ENCODE measurements at regions not wholly inside any gene's neighbourhood (a gene's known extent, or its start where the extent isn't known, plus 50 kb on each side); places are given as distances from the start of the nearest gene placed in this dataset.

DNA sequence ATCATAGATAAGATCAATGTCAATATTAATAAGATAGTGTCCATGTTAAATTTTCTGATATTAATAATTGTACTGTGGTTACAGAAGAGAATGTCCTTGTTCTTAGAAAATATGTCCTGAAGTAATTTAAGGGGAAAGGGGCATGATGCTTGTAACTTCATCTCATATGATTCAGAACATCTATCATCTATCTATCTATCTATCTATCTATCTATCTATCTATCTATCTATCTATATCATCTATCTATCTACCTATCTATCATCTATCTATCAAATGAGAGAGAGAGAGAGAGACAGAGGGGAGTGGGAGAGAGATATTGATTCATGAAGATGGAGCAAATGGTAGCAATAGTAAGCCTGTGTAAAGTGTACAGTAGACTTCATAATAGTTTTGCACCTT, 124.8 kb upstream of the FAT1 start:
- Histone ChIP-seq H3K9me3 (ENCODE audit: control insufficient read depth, low read length) (peaks cover 11% of the 10 kb centered on the region), H3K4me1 (ENCODE audit: control insufficient read depth, insufficient read depth, low read length, poor library complexity, severe bottlenecking) (peaks cover 18% of the 10 kb centered on the region), H3K4me3 (ENCODE audit: extremely low read depth, insufficient read depth, low read length, poor library complexity, severe bottlenecking) (no peak overlapping the region), H3K36me3 (ENCODE audit: control insufficient read depth, insufficient read depth, low read length) (no peaks in the 10 kb centered on the region), H3K27ac (ENCODE audit: low read depth, low read length, severe bottlenecking) (no peak overlapping the region)

DNA sequence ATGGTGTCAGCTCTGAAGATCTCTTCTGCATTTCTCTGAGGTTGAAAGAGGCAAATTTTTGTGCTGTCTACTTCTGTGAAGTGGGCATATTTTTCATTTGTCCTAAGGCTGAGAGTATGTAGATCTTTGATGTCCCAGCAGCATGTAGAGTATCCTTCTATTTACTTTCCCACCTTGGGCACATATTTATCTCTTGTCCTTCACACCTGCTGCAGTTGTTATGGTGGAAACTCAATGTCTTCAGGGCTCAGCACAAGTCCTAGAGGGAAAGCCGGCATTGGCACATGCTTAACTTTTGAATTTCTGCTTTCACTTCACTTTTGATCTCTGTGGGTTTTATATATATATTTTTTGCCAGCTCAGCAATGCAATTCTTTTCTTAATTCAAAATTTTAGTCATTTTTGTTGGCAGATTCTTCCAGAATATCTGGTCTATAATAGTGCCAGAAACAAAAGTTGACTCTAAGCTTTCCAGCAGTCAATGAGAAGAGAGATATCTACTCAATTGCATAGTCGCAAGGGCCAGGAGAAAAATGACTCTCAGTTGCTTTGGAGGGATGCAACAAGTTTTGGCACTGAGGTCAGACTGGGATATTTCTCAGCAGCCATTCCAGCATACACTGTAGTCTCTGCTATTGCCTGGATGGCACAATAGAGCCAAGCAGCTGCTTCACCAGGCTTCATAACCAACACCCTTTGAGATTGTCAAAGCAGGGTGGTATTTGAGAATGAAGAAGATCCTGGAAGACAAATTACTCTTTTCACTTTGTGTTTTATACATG, 127.8 kb upstream of the FAT1 start:
- Histone ChIP-seq H3K4me3 (ENCODE audit: extremely low read depth, insufficient read depth, low read length, poor library complexity, severe bottlenecking) (no peak overlapping the region), H3K9me3 (ENCODE audit: control insufficient read depth, low read length) (peaks cover 11% of the 10 kb centered on the region), H3K4me1 (ENCODE audit: control insufficient read depth, insufficient read depth, low read length, poor library complexity, severe bottlenecking) (no peaks in the 10 kb centered on the region), H3K36me3 (ENCODE audit: control insufficient read depth, insufficient read depth, low read length) (no peaks in the 10 kb centered on the region), H3K27ac (ENCODE audit: low read depth, low read length, severe bottlenecking) (no peak overlapping the region)
- 90 to 93% methylated on average over 1 to 2 of the region's 2 CpGs for WGBS, 2 experiments (ENCODE audit: insufficient coverage in 2 of 2)

DNA sequence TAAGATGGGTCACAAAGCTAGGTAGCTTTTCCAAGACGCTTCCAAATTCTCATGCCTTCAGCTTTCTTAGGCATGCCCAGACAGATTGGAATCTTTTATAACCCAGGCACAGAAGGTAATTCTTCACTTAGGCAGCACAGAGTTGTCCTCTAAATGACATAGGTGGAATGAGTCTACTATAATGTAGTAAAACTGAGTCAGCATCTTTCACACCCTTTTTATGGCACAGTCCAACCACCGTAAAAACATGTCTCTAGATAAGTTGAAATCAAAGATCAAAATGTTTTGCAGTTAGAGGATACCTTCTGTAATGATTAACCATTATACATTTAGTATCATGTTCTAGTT, 128.4 kb upstream of the FAT1 start:
- Histone ChIP-seq H3K36me3 (ENCODE audit: control insufficient read depth, insufficient read depth, low read length) (no peaks in the 10 kb centered on the region), H3K4me1 (ENCODE audit: control insufficient read depth, insufficient read depth, low read length, poor library complexity, severe bottlenecking) (no peaks in the 10 kb centered on the region), H3K9me3 (ENCODE audit: control insufficient read depth, low read length) (peaks cover 11% of the 10 kb centered on the region), H3K27ac (ENCODE audit: low read depth, low read length, severe bottlenecking) (no peak overlapping the region), H3K4me3 (ENCODE audit: extremely low read depth, insufficient read depth, low read length, poor library complexity, severe bottlenecking) (no peak overlapping the region)
- 100% methylated on average over 1 of the region's 2 CpGs; no CpG with 5 or more reads in 1 of the 2 experiments for WGBS, 2 experiments (ENCODE audit: insufficient coverage in 2 of 2)

DNA sequence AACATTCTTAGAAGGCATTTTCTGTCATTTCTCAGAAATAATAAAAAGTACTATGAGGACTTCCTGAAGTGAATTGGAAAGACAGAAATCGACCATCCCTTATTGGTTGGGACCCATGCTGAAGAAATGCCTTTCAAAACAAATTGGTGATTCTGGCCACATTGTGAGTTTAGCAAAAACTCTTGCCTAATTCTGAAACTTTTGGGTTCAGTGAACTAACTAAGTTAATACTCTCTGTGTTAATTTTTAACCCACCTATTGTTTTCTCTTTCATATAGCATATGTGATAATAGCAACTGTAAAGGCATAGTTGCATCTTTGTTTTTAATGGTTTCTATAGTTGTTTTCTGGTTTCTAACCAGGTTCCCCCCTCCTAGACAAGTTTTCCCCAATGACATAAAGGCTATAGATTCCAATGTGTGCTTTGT, 129.3 kb upstream of the FAT1 start:
- H3K27ac ChIP-seq (ENCODE audit: low read depth, low read length, severe bottlenecking), result no peak overlapping the region
- no peaks in the 10 kb centered on the region for H3K4me1 ChIP-seq (ENCODE audit: control insufficient read depth, insufficient read depth, low read length, poor library complexity, severe bottlenecking)
- peaks cover 11% of the 10 kb centered on the region for H3K9me3 ChIP-seq (ENCODE audit: control insufficient read depth, low read length)
- 83 to 100% methylated on average over 1 of the region's 1 CpG for WGBS, 2 experiments (ENCODE audit: insufficient coverage in 2 of 2)
- no peaks in the 10 kb centered on the region for H3K36me3 ChIP-seq (ENCODE audit: control insufficient read depth, insufficient read depth, low read length)
- no peak overlapping the region for H3K4me3 ChIP-seq (ENCODE audit: extremely low read depth, insufficient read depth, low read length, poor library complexity, severe bottlenecking)

DNA sequence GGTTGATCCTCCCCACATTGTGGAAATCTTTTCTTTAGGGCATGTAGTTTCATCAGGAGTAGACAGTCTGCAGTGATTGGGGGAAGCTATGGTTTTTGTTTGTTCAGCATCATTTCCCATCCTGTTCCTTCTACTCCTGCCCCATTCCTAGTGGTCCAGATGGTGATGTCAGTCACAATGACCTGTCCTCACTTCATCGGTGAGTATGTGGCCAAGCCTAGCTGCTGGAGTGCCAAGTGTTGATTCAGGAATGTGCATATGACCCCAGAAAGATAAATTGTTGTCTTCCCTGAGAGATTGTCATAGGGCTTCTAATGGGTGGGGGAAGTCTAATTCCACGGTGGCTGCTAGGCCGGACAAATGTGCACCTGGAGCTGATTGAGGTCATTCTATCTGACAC, 130.6 kb upstream of the FAT1 start:
- Histone ChIP-seq H3K27ac (ENCODE audit: low read depth, low read length, severe bottlenecking) (no peak overlapping the region), H3K4me3 (ENCODE audit: extremely low read depth, insufficient read depth, low read length, poor library complexity, severe bottlenecking) (no peak overlapping the region), H3K36me3 (ENCODE audit: control insufficient read depth, insufficient read depth, low read length) (no peaks in the 10 kb centered on the region), H3K4me1 (ENCODE audit: control insufficient read depth, insufficient read depth, low read length, poor library complexity, severe bottlenecking) (no peaks in the 10 kb centered on the region), H3K9me3 (ENCODE audit: control insufficient read depth, low read length) (peaks cover 11% of the 10 kb centered on the region)
- WGBS, 2 experiments (ENCODE audit: insufficient coverage in 2 of 2), result 92 to 100% methylated on average over 1 to 2 of the region's 3 CpGs

DNA sequence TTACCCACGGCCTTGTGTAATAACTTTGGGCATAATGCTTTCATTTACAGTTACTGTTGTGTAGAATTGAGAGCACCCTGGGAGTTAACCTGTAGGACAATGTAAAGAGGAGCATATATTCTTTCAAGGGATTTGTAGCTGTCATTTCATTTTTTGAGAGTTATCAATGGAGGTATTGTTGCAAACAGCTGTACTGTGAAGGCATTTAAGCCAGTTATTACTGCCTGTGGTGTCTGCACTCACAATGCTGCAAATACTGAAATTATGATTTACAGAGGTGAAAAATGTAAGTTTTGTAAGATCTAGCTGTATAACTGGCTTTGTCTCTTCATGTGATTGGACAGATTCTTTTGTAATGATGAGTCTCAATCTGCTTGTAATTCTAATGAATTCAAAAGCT, 131.5 kb upstream of the FAT1 start:
- 91% methylated on average over 1 of the region's 1 CpG; no CpG with 5 or more reads in 1 of the 2 experiments for WGBS, 2 experiments (ENCODE audit: insufficient coverage in 2 of 2)
- H3K27ac ChIP-seq (ENCODE audit: low read depth, low read length, severe bottlenecking), result no peak overlapping the region
- H3K4me3 ChIP-seq (ENCODE audit: extremely low read depth, insufficient read depth, low read length, poor library complexity, severe bottlenecking), result no peak overlapping the region
- peaks cover 11% of the 10 kb centered on the region for H3K9me3 ChIP-seq (ENCODE audit: control insufficient read depth, low read length)
- H3K36me3 ChIP-seq (ENCODE audit: control insufficient read depth, insufficient read depth, low read length), result no peaks in the 10 kb centered on the region
- no peaks in the 10 kb centered on the region for H3K4me1 ChIP-seq (ENCODE audit: control insufficient read depth, insufficient read depth, low read length, poor library complexity, severe bottlenecking)

DNA sequence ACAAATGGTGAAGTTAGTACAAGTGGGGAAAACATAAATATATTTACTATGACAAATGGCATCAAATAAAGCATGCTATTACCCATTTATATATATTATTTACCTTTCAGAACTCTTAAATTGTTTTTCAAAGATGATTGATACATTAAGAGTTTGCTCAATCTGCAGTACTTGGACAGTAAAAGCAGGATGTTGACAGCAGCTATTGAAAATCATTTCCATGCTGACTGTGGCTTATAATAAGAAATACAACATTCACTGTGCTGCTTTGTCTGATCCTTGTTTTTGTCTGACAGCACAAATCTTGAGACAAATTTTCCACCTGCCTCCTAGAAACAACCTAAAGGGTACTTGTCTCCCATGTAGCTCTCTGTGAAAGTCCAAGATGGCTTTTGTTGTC, 134.1 kb upstream of the FAT1 start:
- Histone ChIP-seq H3K36me3 (ENCODE audit: control insufficient read depth, insufficient read depth, low read length) (no peaks in the 10 kb centered on the region), H3K9me3 (ENCODE audit: control insufficient read depth, low read length) (no peaks in the 10 kb centered on the region), H3K4me1 (ENCODE audit: control insufficient read depth, insufficient read depth, low read length, poor library complexity, severe bottlenecking) (no peaks in the 10 kb centered on the region), H3K27ac (ENCODE audit: low read depth, low read length, severe bottlenecking) (no peak overlapping the region), H3K4me3 (ENCODE audit: extremely low read depth, insufficient read depth, low read length, poor library complexity, severe bottlenecking) (no peak overlapping the region)

DNA sequence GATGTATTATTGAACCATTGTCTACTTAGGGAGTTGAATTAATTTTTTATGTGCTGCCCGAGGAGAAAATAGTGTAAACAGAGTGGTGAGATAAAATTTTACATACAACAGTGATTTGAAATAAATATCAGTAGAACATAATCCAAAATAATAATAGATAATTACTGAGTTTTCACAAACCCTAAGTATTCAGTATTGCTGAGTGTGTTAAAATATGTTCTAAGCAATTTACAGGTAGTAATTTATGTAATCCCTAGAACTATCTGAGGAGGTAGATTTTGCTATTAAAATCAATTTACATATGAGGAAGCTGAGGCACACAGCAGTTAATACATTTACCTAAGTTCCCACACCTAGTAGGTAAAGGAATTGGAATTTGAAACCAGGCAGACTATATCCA, 134.7 kb upstream of the FAT1 start:
- no peaks in the 10 kb centered on the region for H3K36me3 ChIP-seq (ENCODE audit: control insufficient read depth, insufficient read depth, low read length)
- WGBS, 2 experiments (ENCODE audit: insufficient coverage in 2 of 2), result no CpG with 5 or more reads among the region's 1 CpG

DNA sequence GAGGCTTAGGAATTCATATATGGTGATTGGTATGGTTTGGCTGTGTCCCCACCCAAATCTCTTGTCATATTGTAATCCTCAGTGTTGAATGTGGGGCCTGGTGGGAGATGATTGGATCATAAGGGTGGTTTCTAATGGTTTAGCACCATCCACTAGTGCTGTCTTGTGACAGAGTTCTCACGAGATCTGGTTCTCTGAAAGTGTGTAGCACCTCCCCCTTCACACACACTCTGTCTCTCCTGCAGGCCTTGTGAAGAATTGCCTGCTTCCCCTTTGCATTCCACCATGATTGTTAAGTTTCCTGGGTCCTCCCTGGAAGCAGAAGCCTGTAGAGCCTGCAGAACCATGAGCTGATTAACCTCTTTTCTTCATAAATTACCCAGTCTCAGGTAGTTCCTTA, 135.8 kb upstream of the FAT1 start:
- 60 to 86% methylated on average over 1 of the region's 1 CpG for WGBS, 2 experiments (ENCODE audit: insufficient coverage in 2 of 2)
- no peaks in the 10 kb centered on the region for H3K36me3 ChIP-seq (ENCODE audit: control insufficient read depth, insufficient read depth, low read length)
- H3K4me1 ChIP-seq (ENCODE audit: control insufficient read depth, insufficient read depth, low read length, poor library complexity, severe bottlenecking), result no peaks in the 10 kb centered on the region
- H3K9me3 ChIP-seq (ENCODE audit: control insufficient read depth, low read length), result no peaks in the 10 kb centered on the region
- H3K4me3 ChIP-seq (ENCODE audit: extremely low read depth, insufficient read depth, low read length, poor library complexity, severe bottlenecking), result no peak overlapping the region
- H3K27ac ChIP-seq (ENCODE audit: low read depth, low read length, severe bottlenecking), result no peak overlapping the region

More for the DNA sequence above, 134.7 kb upstream of the FAT1 start:
- no peaks in the 10 kb centered on the region for H3K4me1 ChIP-seq (ENCODE audit: control insufficient read depth, insufficient read depth, low read length, poor library complexity, severe bottlenecking)
- H3K9me3 ChIP-seq (ENCODE audit: control insufficient read depth, low read length), result no peaks in the 10 kb centered on the region
- H3K4me3 ChIP-seq (ENCODE audit: extremely low read depth, insufficient read depth, low read length, poor library complexity, severe bottlenecking), result no peak overlapping the region
- H3K27ac ChIP-seq (ENCODE audit: low read depth, low read length, severe bottlenecking), result no peak overlapping the region

DNA sequence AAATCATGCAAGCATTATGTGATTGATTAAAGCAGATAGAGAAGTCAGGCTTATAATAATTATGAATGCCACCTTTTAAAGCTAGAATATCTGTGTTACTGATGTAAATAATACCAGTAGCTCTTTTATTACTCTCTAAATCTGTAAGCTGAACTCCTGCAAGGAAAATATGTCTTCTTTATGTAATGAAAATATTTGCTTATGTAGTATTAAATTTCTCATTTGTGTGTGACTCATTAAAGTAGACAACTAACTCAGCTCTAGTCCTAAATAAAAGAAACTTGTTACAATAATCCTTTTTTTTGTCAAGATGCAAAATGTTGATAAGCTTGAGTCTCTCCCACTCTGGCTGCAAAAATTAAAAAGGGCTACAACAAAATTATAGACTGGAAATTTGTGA, 137.7 kb upstream of the FAT1 start:
- no peak overlapping the region for H3K4me3 ChIP-seq (ENCODE audit: extremely low read depth, insufficient read depth, low read length, poor library complexity, severe bottlenecking)
- no peaks in the 10 kb centered on the region for H3K36me3 ChIP-seq (ENCODE audit: control insufficient read depth, insufficient read depth, low read length)
- H3K9me3 ChIP-seq (ENCODE audit: control insufficient read depth, low read length), result no peaks in the 10 kb centered on the region
- no peak overlapping the region for H3K27ac ChIP-seq (ENCODE audit: low read depth, low read length, severe bottlenecking)
- H3K4me1 ChIP-seq (ENCODE audit: control insufficient read depth, insufficient read depth, low read length, poor library complexity, severe bottlenecking), result no peaks in the 10 kb centered on the region

DNA sequence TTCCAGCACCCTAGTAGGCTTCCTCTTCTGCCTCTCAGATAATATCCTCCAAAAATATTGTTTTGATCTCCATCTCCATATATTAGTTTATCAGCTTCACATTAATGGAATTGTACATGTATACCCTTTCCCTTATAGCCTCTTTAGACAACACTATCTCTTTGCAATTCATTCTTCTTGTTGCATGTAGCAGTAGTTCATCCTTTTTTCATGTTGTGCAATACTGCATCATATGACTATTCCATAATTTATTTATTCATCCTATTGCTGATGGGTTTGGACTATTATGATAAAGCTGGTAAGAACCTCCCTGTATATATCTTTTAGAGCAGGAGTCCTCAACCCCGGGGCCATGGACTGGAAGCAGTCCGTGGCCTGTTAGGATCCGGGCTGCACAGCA, 148.2 kb upstream of the FAT1 start:
- Histone ChIP-seq H3K27ac (ENCODE audit: low read depth, low read length, severe bottlenecking) (no peak overlapping the region), H3K9me3 (ENCODE audit: control insufficient read depth, low read length) (no peaks in the 10 kb centered on the region), H3K4me3 (ENCODE audit: extremely low read depth, insufficient read depth, low read length, poor library complexity, severe bottlenecking) (no peak overlapping the region), H3K4me1 (ENCODE audit: control insufficient read depth, insufficient read depth, low read length, poor library complexity, severe bottlenecking) (no peaks in the 10 kb centered on the region), H3K36me3 (ENCODE audit: control insufficient read depth, insufficient read depth, low read length) (no peaks in the 10 kb centered on the region)
- WGBS, 2 experiments (ENCODE audit: insufficient coverage in 2 of 2), result 93% methylated on average over 3 of the region's 3 CpGs; no CpG with 5 or more reads in 1 of the 2 experiments
